ENCODE measurements at regions not wholly inside any gene's neighbourhood (a gene's known extent, or its start where the extent isn't known, plus 50 kb on each side); places are given as distances from the start of the nearest gene placed in this dataset.

- RAD21 ChIA-PET (ENCODE audit: low non-redundant PET in 1 of 2, low total read pairs in 2 of 2, uncharacterized antibody in 2 of 2, unreplicated experiment in 2 of 2) = no interaction called here
- intact Hi-C loops (cut with micrococcal nuclease) = no loop called here
Measured at GRCh38 chr6:6458172-6458571, 130.3 kb upstream of the LY86 start.

More at GRCh38 chr6:6458172-6458571, 130.3 kb upstream of the LY86 start:
- Histone ChIP-seq H2AFZ (ENCODE audit: low read depth, low read length, poor library complexity, severe bottlenecking) (no peak overlapping the region), H3K9ac (ENCODE audit: low read length) (no peak overlapping the region), H3K79me2 (ENCODE audit: insufficient read depth, low read length) (no peaks in the 10 kb centered on the region), H3K36me3 (ENCODE audit: control insufficient read depth in 1 of 2, insufficient read depth in 2 of 2, low read length in 2 of 2) (no peaks in the 10 kb centered on the region), H3K9me2 (ENCODE audit: insufficient read depth) (no peaks in the 10 kb centered on the region), H3K9me3 (ENCODE audit: control insufficient read depth in 1 of 2, insufficient read depth in 1 of 2, low read depth in 1 of 2, low read length in 2 of 2) (no peaks in the 10 kb centered on the region), H3K4me3 (replicated peaks in 1 of 2; ENCODE audit: low read depth in 1 of 2, low read length in 2 of 2) (no peak overlapping the region), H3K4me1 (ENCODE audit: control insufficient read depth in 1 of 2, insufficient read depth in 2 of 2, low read length in 2 of 2) (no peaks in the 10 kb centered on the region), H3K27ac (ENCODE audit: low read depth, low read length) (no peak overlapping the region), H3K4me2 (ENCODE audit: low read length) (no peak overlapping the region), H3K27me3 (ENCODE audit: insufficient read depth, low read length) (peaks cover 20% of the 10 kb centered on the region; the same call in 1 of the 2 replicates), H4K20me1 (ENCODE audit: insufficient read depth) (no peaks in the 10 kb centered on the region)
- TF ChIP-seq TCF7L2 (IDR thresholded peaks at IDR 0.05; ENCODE audit: borderline replicate concordance, extremely low read depth, insufficient read depth, insufficient read length) = no peak
- TF ChIP-seq JUND (IDR thresholded peaks at IDR 0.05) = no peak
- TF ChIP-seq EZH2 (IDR thresholded peaks at IDR 0.05) = no peak
- TF ChIP-seq RAD21 (IDR thresholded peaks at IDR 0.05; ENCODE audit: low read depth) = no peak
- no peak for TF ChIP-seq SP1 (IDR thresholded peaks at IDR 0.05; ENCODE audit: low read depth)
- no peak for TF ChIP-seq POLR2A (IDR thresholded peaks at IDR 0.05; ENCODE audit: borderline replicate concordance, extremely low read depth, insufficient read depth, insufficient read length)
- TF ChIP-seq MAX (IDR thresholded peaks at IDR 0.05) = no peak
- no peak for TF ChIP-seq REST (IDR thresholded peaks at IDR 0.05; ENCODE audit: low read depth)
- no peak for TF ChIP-seq YY1 (IDR thresholded peaks at IDR 0.05; ENCODE audit: extremely low read depth, insufficient replicate concordance, low read depth, low read length)
- TF ChIP-seq SRF (IDR thresholded peaks at IDR 0.05; ENCODE audit: low read depth) = no peak
- TF ChIP-seq ZFX (IDR thresholded peaks at IDR 0.05) = no peak
- TF ChIP-seq ELF1 (IDR thresholded peaks at IDR 0.05; ENCODE audit: borderline replicate concordance, low read depth) = no peak
- TF ChIP-seq SIN3A (IDR thresholded peaks at IDR 0.05; ENCODE audit: low read depth) = no peak
- no peak for TF ChIP-seq ZBTB33 (IDR thresholded peaks at IDR 0.05; ENCODE audit: extremely low read depth, insufficient replicate concordance, low read length)
- no peak for TF ChIP-seq CBX3 (IDR thresholded peaks at IDR 0.05; ENCODE audit: low read depth)
- TF ChIP-seq CTCF (IDR thresholded peaks at IDR 0.05 in 2 of 3, conservative IDR thresholded peaks at IDR 0.05 in 1 of 3; ENCODE audit: borderline replicate concordance in 1 of 3, insufficient read depth in 1 of 3, low read depth in 2 of 3, low read length in 2 of 3) = no peak
- no peak for TF ChIP-seq EGR1 (IDR thresholded peaks at IDR 0.05; ENCODE audit: low read depth)
- no peak for TF ChIP-seq EZH2phosphoT487 (IDR thresholded peaks at IDR 0.05; ENCODE audit: borderline replicate concordance)
- TF ChIP-seq ATF3 (IDR thresholded peaks at IDR 0.05) = no peak
- CTCF ChIA-PET = no interaction called here
- no TSS peak for BruUV-seq (replicated peaks)
- DNase-seq (ENCODE audit: low read depth, low spot score) = no peak
- POLR2A ChIA-PET = no interaction called here
- no peak for ATAC-seq

Measured in HCT116 (cell line).